GM21526 (cell line): ENCODE measurements at regions not wholly inside any gene's neighbourhood (a gene's known extent, or its start where the extent isn't known, plus 50 kb on each side); places are given as distances from the start of the nearest gene placed in this dataset.

Source experiments
- ATAC-seq: cut with Tn5 transposase; IDR thresholded peaks from one replicate; pipeline ENCODE4 v1.9.1; 2021; ENCODE audit warnings: moderate library complexity; ENCODE audit not compliant: unreplicated experiment, low FRiP score

GRCh38 chr13:75932636-75933035 is 296.5 kb downstream of the LMO7 start:
- ATAC-seq = no peak

DNA sequence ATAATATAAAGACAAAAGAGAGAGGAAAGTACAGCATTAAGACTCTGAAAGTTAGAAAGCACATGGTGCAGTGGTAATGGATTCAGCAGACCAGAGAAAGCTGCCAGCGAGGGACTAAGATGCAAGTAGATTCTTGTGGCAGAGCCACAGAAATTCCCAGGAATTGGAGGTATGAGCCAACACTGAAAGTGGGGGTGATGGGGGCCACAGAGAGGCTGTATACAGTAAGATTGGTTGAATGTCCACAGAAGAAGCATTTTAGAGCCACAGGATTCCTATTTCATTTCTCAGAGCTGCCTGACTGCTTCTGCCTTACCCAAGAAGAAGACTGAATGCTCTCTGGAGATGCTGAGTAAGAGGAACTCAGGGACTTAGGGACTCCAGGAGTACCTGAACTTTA is 295.0 kb downstream of the LMO7 start:
- ATAC-seq = no peak

GRCh38 chr13:75929076-75929475 is 292.9 kb downstream of the LMO7 start:
- ATAC-seq = no peak

DNA sequence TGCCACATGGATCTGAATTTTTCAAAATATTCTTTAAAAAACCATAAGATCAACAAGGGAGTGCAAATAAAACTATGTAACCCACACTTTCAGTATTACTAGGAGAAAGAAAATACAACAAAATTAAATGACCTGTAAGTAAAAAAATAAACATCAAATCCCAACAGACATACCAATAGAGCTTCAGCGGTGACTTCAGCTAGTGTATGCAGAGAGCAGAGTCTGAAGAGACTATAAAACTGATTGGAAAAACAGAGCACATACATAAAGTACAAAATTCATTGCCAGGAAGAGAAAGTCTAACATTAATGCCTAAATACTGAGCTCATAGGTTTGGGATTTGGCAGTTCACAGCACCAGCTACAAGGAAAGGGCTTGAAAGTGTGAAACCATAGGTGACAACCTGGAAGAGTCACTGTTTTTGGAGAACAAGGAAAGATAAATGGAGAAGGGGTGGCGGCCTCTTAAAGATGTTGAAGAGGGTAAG is 291.1 kb downstream of the LMO7 start:
- ATAC-seq = no peak

- ATAC-seq = no peak
Measured at GRCh38 chr13:75920536-75920935, 284.4 kb downstream of the LMO7 start.

DNA sequence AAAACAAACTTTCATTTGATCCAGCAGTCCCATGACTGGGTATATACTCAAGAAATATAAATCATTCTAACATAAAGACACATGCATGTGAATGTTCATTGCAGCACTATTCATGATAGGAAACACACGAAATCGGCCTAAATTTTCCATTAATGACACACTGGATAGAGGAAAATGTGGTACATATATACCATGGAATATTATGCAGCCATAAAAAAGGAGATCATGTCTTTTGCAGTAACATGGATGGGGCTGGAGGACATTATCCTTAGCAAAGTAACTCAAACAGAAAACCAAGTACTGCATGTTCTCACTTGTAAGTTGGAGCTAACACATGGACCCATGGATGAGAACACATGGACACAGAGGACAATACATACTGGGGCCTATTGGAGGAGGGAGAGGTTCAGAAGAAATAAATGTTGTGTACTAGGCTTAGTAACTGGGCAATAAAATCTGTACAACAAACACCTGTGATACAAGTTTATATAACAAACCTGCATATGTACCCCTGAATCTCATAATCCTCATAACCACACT is 283.6 kb downstream of the LMO7 start:
- ATAC-seq = no peak

DNA sequence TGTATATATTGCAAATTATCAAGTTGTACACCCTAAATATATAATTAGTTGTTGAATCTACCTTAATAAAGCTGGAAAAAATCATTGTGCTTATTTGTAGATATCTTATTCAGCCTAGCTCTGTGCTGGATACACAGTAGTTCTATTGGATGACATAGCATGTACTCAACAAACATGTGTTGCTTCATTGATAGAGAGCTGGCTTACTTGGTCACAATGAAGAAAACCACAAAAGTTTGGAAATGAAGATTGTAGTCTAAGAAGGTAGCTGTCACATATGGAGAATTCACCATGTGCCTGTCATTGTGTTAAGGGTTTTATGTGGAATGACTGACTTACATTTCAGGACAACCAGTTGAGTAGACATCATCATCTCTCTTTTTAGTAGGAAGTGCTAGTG is 278.9 kb downstream of the LMO7 start:
- ATAC-seq = no peak

- no peak for ATAC-seq
Measured at GRCh38 chr13:75913925-75914324, 277.8 kb downstream of the LMO7 start.

GRCh38 chr13:75910591-75910990 is 274.5 kb downstream of the LMO7 start:
- ATAC-seq = no peak
